ENCODE measurements at regions not wholly inside any gene's neighbourhood (a gene's known extent, or its start where the extent isn't known, plus 50 kb on each side); places are given as distances from the start of the nearest gene placed in this dataset.
"Not testable (repeated sequence)": the region's sequence is repeated elsewhere in the genome, so short reads cannot be mapped to it uniquely, and the experiment has no call there.

DNA sequence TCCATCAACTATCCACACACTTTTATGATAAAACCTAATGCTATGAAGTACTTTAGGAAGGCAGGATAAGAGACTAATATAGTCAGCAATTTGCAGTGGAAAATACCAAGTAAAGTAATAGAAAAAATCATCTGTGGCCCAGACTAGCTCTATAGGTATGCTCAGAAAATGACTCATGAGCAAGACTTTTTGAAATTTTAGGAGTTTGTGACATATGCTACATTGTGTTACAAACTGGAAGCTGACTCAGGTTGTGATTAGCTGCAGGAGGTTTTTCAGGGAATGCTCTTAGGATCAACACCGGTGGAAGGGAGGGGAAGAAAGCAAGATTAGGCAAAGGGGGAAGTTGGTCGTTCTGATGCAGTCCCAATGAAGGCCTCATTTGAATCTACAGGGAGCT lies 56.1 kb downstream of the FEZF1 start:
- DNase-seq, result no peak

- DNase-seq, result not testable (repeated sequence)
Measured at GRCh38 chr7:122238729-122239128, 65.8 kb downstream of the FEZF1 start.

- DNase-seq, result not testable (repeated sequence)
Measured at GRCh38 chr7:122238297-122238696, 66.3 kb downstream of the FEZF1 start.

GRCh38 chr7:122225874-122226273 lies 78.7 kb downstream of the FEZF1 start:
- no peak for DNase-seq

GRCh38 chr7:122219253-122219865 lies 75.3 kb upstream of the AASS start:
- DNase-seq, result peak; percentile 29

GRCh38 chr7:122217125-122217524 lies 73.1 kb upstream of the AASS start:
- DNase-seq, result no peak

GRCh38 chr7:122212754-122213153 lies 68.7 kb upstream of the AASS start:
- no peak for DNase-seq

DNA sequence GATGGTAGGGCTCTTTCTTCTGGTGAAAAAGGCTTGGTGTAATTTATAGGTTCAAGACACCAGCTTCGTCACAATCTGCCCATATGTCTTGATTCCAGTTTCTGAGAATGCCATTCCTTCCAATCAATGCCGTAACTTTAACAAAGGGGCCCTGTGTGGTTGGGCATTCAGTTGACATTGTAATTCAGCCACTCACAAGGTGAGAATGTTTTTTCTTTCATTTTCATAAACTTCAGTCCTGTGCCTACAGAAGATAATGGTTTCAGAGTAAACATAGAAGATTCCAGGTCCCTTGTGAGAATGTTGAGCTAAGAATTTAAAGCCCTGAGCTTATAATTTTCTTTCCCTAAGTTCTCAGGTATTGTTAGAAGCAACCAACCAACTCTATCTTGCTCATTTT lies 67.3 kb upstream of the AASS start:
- no peak for DNase-seq

- no peak for DNase-seq
Measured at GRCh38 chr7:122206985-122207384, 62.9 kb upstream of the AASS start.

DNA sequence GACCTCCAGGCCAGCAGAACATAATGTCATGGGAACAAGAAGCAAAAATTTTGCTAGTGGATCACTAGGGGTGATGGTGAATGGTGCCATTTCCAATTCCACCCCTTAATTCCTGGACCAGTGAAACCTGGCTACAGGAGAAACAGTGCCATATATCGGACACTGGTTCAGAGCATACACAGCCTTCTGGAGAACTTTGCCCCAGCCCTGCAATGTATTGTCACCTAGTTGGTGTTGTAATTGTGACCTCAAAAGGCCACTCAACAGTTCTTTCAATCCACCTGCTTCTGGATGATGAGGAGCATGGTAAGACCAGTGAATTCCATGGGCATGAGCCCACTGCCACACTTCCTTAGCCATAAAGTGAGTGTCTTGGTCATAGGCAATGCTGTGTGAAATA lies 59.8 kb upstream of the AASS start:
- DNase-seq, result no peak

DNA sequence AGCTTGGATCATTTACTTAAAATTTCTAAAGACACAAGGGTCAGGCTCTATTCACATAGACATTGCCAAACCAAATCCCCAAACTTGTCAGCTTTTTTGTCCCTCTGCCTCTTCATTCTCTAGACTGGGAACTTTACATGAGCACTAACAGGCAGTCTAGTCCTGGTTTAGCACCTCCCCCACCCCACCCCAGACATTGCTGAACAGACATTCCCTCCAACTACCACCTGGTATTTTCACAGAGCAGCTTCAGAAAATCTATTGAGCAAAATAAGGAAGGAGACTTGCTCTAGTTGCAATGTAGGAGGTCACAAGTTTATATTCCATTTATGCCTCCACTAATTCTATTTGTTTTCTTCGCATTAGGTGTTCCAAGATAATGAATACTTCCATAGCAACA lies 56.8 kb upstream of the AASS start:
- no peak for DNase-seq

DNA sequence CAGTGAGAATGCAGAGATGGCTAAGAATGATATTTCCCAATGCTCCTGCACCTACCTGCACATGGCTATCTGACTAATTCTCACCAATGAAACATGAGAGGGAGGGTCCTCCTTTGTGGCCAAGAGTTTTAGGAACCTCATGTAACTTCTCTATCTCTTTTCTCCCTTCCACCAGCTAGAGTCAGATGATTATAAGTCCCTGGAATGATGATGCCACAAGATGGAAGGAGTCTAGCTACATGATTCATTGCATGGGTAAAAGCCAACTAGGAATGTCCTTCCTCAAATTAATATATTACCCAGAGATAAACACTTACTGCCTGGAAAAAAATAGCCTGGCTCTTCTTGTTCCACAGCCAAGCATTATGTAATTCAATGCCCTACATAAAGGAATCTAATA lies 55.1 kb upstream of the AASS start:
- no peak for DNase-seq

GRCh38 chr7:122198581-122198980 lies 54.5 kb upstream of the AASS start:
- DNase-seq, result no peak
